OCI-LY1 (cell line): ENCODE measurements at regions not wholly inside any gene's neighbourhood (a gene's known extent, or its start where the extent isn't known, plus 50 kb on each side); places are given as distances from the start of the nearest gene placed in this dataset.

Source experiments
- H2AFZ ChIP-seq: fragments of 200-600 bp; sonication (generic), shearing (Covaris generic); 2 replicates; pipeline ENCODE4 v1.6.0; 2014; ENCODE audit warnings: antibody characterized with exemption, mild to moderate bottlenecking, low read length
- H3F3A ChIP-seq: fragments of 200-600 bp; sonication (generic), shearing (Covaris generic); 2 replicates; pipeline ENCODE4 v1.6.0; 2014; ENCODE audit warnings: mild to moderate bottlenecking, antibody characterized with exemption, low read length, moderate library complexity; ENCODE audit not compliant: insufficient read depth
- H3K27ac ChIP-seq: fragments of 200-600 bp; sonication (generic); 2 replicates; pipeline ENCODE4 v1.5.1; 2014; ENCODE audit warnings: low read length, mixed run types, mild to moderate bottlenecking, low read depth; ENCODE audit not compliant: poor library complexity, severe bottlenecking
- H3K27me3 ChIP-seq: fragments of 200-600 bp; sonication (generic); 2 replicates; pipeline ENCODE4 v1.6.0; 2014; ENCODE audit warnings: antibody characterized with exemption, mild to moderate bottlenecking, low read length, moderate library complexity; ENCODE audit not compliant: insufficient read depth
- H3K36me3 ChIP-seq: fragments of 200-600 bp; sonication (generic); 2 replicates; pipeline ENCODE4 v1.6.1; 2014; ENCODE audit warnings: mild to moderate bottlenecking, antibody characterized with exemption, low read length, moderate library complexity, mixed read lengths; ENCODE audit not compliant: insufficient read depth
- H3K4me1 ChIP-seq: fragments of 200-600 bp; sonication (generic); 2 replicates; pipeline ENCODE4 v1.5.1; 2014; ENCODE audit warnings: mild to moderate bottlenecking, low read length, moderate library complexity; ENCODE audit not compliant: insufficient read depth, severe bottlenecking
- H3K4me2 ChIP-seq: fragments of 200-600 bp; sonication (generic), shearing (Covaris generic); 2 replicates; pipeline ENCODE4 v1.6.1; 2014; ENCODE audit warnings: low read length
- H3K4me3 ChIP-seq: fragments of 200-600 bp; sonication (generic); 2 replicates; pipeline ENCODE4 v1.5.1; 2014; ENCODE audit warnings: low read length, low read depth, mild to moderate bottlenecking, mixed read lengths; ENCODE audit not compliant: poor library complexity, severe bottlenecking
- H3K79me2 ChIP-seq: fragments of 200-600 bp; shearing (Covaris generic); 2 replicates; pipeline ENCODE4 v1.6.1; 2016; ENCODE audit warnings: mixed run types, low read length, mixed read lengths; ENCODE audit not compliant: insufficient read depth
- H3K9ac ChIP-seq: fragments of 200-600 bp; sonication (generic), shearing (Covaris generic); 2 replicates; pipeline ENCODE4 v1.6.1; 2014; ENCODE audit warnings: mild to moderate bottlenecking, low read length, mixed read lengths
- H3K9me2 ChIP-seq: fragments of 200-600 bp; sonication (generic), shearing (Covaris generic); 2 replicates; pipeline ENCODE4 v1.6.1; 2014; ENCODE audit warnings: low read depth, mild to moderate bottlenecking, low read length, mixed read lengths
- H3K9me3 ChIP-seq: fragments of 200-600 bp; shearing (Covaris generic); 2 replicates; pipeline ENCODE4 v1.6.1; 2014; ENCODE audit warnings: low read length, mixed read lengths
- H4K20me1 ChIP-seq: fragments of 200-600 bp; sonication (generic), shearing (Covaris generic); 2 replicates; pipeline ENCODE4 v1.6.0; 2016; ENCODE audit warnings: mild to moderate bottlenecking, low read length; ENCODE audit not compliant: insufficient read depth
- CTCF ChIP-seq: fragments of 200-600 bp; sonication (generic), shearing (Covaris generic); IDR thresholded peaks from 2 replicates; pipeline ENCODE4 v1.5.1; 2017; ENCODE audit warnings: mild to moderate bottlenecking, antibody characterized with exemption, low read length, moderate library complexity, mixed read lengths
- EZH2 ChIP-seq: fragments of 200-600 bp; sonication (generic), shearing (Covaris generic); IDR thresholded peaks from 2 replicates; pipeline ENCODE4 v1.8.0; 2017; ENCODE audit warnings: borderline replicate concordance, mixed run types, mild to moderate bottlenecking, antibody characterized with exemption, low read length, moderate library complexity, mixed read lengths

- no peaks in the 10 kb centered on the region; the same call in 1 of the 2 replicates for H3K36me3 ChIP-seq
- H3K4me1 ChIP-seq = peaks cover 22% of the 10 kb centered on the region
- H3K9me2 ChIP-seq = no peaks in the 10 kb centered on the region
- no peaks in the 10 kb centered on the region for H3K79me2 ChIP-seq
- H3K4me3 ChIP-seq = no peak overlapping the region
- no peaks in the 10 kb centered on the region for H4K20me1 ChIP-seq
- H2AFZ ChIP-seq = no peak overlapping the region
- TF ChIP-seq CTCF (no peak), EZH2 (no peak)
- no peaks in the 10 kb centered on the region for H3K27me3 ChIP-seq
- H3K9ac ChIP-seq = no peak overlapping the region
- H3K9me3 ChIP-seq = peaks cover 10% of the 10 kb centered on the region; the same call in 1 of the 2 replicates
- H3K27ac ChIP-seq = no peak overlapping the region
- no peak overlapping the region for H3K4me2 ChIP-seq
- H3F3A ChIP-seq = no peaks in the 10 kb centered on the region
These were observed 338.9 kb downstream of the QKI start for GRCh38 chr6:163753430-163753829.

DNA sequence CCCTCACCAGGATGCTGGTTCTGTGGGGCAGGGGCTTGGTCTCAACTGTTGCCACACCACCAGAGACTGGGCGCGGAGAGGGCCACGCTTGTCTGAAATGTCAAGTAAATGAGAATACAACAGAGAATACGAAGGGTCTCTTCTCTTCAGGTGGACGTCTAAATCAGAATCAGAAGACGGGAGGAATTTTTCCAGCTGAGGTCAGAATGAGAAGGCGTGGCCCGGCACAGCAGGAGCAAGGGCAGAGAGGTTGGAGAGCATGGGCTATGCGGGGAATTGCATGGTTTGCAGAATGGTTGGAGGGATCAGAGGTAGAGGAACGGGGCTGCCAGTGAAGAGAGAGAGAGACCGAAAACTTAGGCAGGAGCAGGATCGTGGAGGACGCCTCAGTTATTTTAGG is 337.9 kb downstream of the QKI start:
- Histone ChIP-seq H2AFZ (no peak overlapping the region), H3K9me2 (no peaks in the 10 kb centered on the region), H3K27ac (no peak overlapping the region), H3K36me3 (peaks cover under 1% of the 10 kb centered on the region; the same call in 1 of the 2 replicates), H3F3A (no peaks in the 10 kb centered on the region), H3K4me2 (no peak overlapping the region), H3K27me3 (no peaks in the 10 kb centered on the region), H3K4me1 (peaks cover 22% of the 10 kb centered on the region), H3K79me2 (no peaks in the 10 kb centered on the region), H3K9ac (no peak overlapping the region), H4K20me1 (no peaks in the 10 kb centered on the region), H3K9me3 (peaks cover 5% of the 10 kb centered on the region; the same call in 1 of the 2 replicates), H3K4me3 (no peak overlapping the region)
- TF ChIP-seq EZH2 = no peak
- TF ChIP-seq CTCF = no peak

DNA sequence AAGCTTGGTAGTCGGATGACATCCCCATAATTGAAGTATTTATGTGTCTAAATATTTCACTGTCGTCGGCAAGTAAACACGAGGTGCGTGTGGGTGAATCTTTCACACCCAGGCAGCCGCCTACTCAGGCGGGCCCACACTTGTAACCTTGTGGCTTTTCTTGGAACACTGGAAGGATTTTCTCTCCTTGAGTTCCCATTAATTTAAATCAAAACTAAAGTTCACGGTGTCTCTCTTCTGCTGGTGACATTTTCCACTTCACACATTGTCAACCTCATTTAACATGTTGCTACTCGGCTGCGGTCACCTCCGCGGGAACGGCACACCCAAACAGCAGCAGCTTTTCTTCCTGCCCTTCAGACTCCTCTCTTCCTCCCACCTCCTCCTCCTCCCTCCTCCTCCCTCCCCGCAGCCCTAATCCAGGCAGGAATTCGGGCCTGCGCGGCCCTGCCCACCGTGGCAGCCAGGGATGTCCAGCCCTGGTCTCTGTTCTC is 336.6 kb downstream of the QKI start:
- H3K27me3 ChIP-seq = no peaks in the 10 kb centered on the region
- TF ChIP-seq EZH2 = no peak
- no peak for TF ChIP-seq CTCF
- H3K4me1 ChIP-seq = peaks cover 17% of the 10 kb centered on the region
- no peaks in the 10 kb centered on the region for H3F3A ChIP-seq
- no peaks in the 10 kb centered on the region for H3K79me2 ChIP-seq
- no peak overlapping the region for H3K27ac ChIP-seq
- no peaks in the 10 kb centered on the region for H3K9me3 ChIP-seq
- H3K9ac ChIP-seq = no peak overlapping the region
- H4K20me1 ChIP-seq = no peaks in the 10 kb centered on the region
- H3K36me3 ChIP-seq = peaks cover 4% of the 10 kb centered on the region; the same call in 1 of the 2 replicates
- H3K9me2 ChIP-seq = no peaks in the 10 kb centered on the region
- H2AFZ ChIP-seq = no peak overlapping the region
- H3K4me3 ChIP-seq = no peak overlapping the region
- H3K4me2 ChIP-seq = no peak overlapping the region
